ENCODE measurements at regions not wholly inside any gene's neighbourhood (a gene's known extent, or its start where the extent isn't known, plus 50 kb on each side); places are given as distances from the start of the nearest gene placed in this dataset.
"Not testable (repeated sequence)": the region's sequence is repeated elsewhere in the genome, so short reads cannot be mapped to it uniquely, and the experiment has no call there.

- DNase-seq (ENCODE audit: low read depth in 2 of 2), result no peak
Observed at GRCh38 chr6:15166121-15166520, 79.7 kb upstream of the JARID2 start.

DNA sequence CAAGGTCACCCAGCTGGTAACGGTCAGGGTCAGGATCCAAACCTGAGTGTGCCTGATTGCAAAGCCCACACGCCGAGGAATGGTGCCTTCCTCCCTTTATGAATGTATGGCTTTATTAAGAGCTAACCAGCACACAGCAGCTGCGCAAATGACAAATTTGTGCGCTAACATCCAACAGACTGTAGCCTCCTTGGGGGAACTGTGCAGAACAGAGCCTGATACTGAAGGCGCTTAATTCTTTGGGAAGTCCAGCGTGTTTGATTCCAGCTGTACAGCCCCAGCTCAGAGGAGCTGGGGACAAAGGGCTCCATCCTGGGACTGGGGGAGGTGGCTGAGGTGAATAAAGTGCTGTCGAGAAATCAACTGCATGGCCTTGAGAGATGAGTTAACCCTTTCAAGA, 75.7 kb upstream of the JARID2 start:
- no peak for DNase-seq (ENCODE audit: low read depth in 2 of 2)

GRCh38 chr6:15171026-15171425, 74.8 kb upstream of the JARID2 start:
- no peak for DNase-seq (ENCODE audit: low read depth in 2 of 2)

GRCh38 chr6:15176816-15177370, 69.0 kb upstream of the JARID2 start:
- no peak for DNase-seq (ENCODE audit: low read depth in 2 of 2)

- DNase-seq (ENCODE audit: low read depth in 2 of 2), result peak in 1 of 2 donors; percentile 19
Observed at GRCh38 chr6:15183979-15184378, 61.9 kb upstream of the JARID2 start.

DNA sequence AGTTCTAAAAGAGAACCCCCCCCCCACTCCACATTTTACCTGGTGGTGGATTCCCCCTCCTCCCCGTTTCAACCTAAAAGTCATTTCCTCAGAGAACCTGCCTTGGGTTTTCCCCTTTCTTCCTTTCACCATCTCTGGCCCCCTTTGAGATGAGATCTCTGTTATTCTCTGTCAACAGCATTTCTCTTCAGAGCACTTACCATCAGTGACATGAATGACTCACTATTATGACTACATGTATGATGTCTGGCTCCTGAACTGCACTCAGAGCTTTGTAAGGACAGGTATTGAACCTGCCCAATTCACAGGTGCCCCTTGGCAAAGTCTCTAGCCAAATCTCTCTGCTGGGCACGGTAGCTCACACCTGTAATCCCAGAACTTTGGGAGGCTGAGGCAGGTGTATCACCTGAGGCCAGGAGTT, 61.4 kb upstream of the JARID2 start:
- DNase-seq (ENCODE audit: low read depth in 2 of 2), result no peak

DNA sequence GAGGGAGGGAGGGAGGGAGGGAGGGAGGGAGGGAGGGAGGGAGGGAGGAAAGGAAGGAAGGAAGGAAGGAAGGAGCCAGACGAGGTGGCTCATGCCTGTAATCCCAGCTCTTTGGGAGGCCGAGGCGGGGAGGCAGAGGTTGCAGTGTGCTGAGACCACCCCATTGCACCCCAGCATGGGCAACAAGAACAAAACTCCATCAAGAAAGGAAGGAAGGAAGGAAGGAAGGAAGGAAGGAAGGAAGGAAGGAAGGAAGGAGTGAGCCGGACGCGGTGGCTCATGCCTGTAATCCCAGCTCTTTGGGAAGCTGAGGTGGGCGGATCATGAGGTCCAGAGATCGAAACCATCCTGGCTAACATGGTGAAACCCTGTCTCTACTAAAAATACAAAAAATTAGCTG, 60.8 kb upstream of the JARID2 start:
- not testable (repeated sequence) for DNase-seq (ENCODE audit: low read depth in 2 of 2)

DNA sequence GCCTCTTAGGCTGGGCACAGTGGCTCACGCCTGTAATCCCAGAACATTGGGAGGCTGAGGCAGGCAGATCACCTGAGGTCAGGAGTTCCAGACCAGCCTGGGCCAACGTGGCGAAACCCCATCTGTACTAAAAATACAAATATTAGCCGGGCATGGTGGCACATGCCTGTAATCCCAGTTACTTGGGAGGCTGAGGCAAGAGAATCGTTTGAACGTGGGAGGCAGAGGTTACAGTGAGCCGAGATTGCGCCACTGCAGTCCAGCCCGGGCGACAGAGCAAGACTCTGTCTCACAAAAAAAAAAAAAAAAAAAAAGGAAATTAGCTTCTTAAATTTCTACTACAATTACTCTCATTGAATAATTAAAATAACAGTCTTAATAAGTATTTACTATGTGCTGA, 52.4 kb upstream of the JARID2 start:
- not testable (repeated sequence) for DNase-seq (ENCODE audit: low read depth in 2 of 2)

- no peak for DNase-seq (ENCODE audit: low read depth in 2 of 2)
Observed at GRCh38 chr6:15194453-15194852, 51.4 kb upstream of the JARID2 start.

All from stimulated activated CD8-positive, alpha-beta memory T cell treated with anti-CD3 and anti-CD28 coated beads, Interleukin-15, amount 100 ng/mL, for 48 hours (primary cell).